ENCODE measurements at regions not wholly inside any gene's neighbourhood (a gene's known extent, or its start where the extent isn't known, plus 50 kb on each side); places are given as distances from the start of the nearest gene placed in this dataset.

DNA sequence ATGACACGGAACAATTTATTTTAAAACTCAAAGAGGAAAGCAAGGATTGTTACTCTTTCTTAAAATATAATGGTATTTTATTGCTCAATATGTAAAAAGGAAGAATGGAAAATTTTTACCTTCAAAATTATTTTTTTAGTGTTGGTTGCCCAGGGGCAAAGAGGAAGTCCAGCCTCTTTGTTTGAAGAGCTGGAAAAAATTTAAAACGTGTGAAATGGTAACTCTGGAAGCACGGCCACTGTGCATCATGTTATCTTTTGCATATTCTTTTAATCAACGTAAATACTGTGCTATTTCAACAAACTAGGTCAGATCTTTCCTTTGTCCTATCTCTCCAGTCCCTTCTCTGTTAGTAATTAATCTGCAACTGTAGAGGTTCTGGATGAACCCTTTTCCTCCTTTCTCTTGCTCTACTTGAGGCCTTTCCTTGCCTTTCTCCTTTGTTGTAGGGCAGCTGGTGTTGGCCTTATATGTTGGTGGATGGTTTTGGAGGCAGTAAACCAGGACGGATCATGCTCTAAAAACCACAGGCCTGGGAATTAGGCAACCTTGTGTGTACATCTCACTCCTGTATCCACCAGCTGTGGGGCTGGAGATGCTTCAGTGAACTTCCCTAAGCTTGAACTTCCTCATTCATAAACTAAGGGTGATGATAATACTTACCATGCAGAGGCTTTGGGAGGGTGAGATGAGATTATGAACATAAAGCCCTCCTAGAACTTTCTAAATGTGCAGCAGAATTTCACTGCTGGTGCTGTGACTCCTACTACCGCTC is 143.3 kb downstream of the PRL start:
- Histone ChIP-seq H4K20me1 (ENCODE audit: insufficient read depth, low read length) (no peaks in the 10 kb centered on the region), H2AK9ac (replicated peaks; ENCODE audit: low read depth, low read length, poor library complexity) (no peak overlapping the region), H3K56ac (ENCODE audit: extremely low read depth, insufficient read depth, low read length) (no peak overlapping the region), H3K4ac (ENCODE audit: low read depth, low read length) (peak overlapping the region; percentile 44; the same call in 1 of the 2 replicates), H3K14ac (replicated peaks; ENCODE audit: low read depth, low read length) (no peak overlapping the region; the same call in 1 of the 2 replicates), H4K8ac (ENCODE audit: low read depth in 2 of 2, low read length in 2 of 2) (peak overlapping the region; percentile 33 to 38; a peak in 1 of 4 replicates), H3K4me2 (ENCODE audit: low read depth, low read length) (no peak overlapping the region), H2BK20ac (ENCODE audit: low read depth, low read length) (no peak overlapping the region; the same call in 1 of the 2 replicates), H3K23ac (ENCODE audit: low read depth, low read length) (peak overlapping the region; percentile 11; the same call in 1 of the 2 replicates), H2AK5ac (ENCODE audit: low read depth, low read length) (peak overlapping the region; percentile 44; the same call in 1 of the 2 replicates), H3K18ac (ENCODE audit: low read depth, low read length) (peak overlapping the region; percentile 5), H3K9me1 (ENCODE audit: insufficient read depth, low read length) (peaks cover 2% of the 10 kb centered on the region; the same call in 1 of the 2 replicates), H2BK5ac (ENCODE audit: low read depth, low read length, poor library complexity, severe bottlenecking) (peak overlapping the region; percentile 11), H4K91ac (ENCODE audit: insufficient read depth, low read depth, low read length) (peak overlapping the region; percentile 44), H3K9me3 (ENCODE audit: control insufficient read depth, insufficient read depth, low read length) (no peaks in the 10 kb centered on the region), H3K27ac (ENCODE audit: insufficient read depth, low read length) (no peak overlapping the region), H3K4me1 (ENCODE audit: control insufficient read depth, insufficient read depth, low read length) (peaks cover 9% of the 10 kb centered on the region), H3K36me3 (ENCODE audit: control insufficient read depth, insufficient read depth, low read length) (no peaks in the 10 kb centered on the region), H3K4me3 (ENCODE audit: insufficient read depth, low read depth, low read length) (no peak overlapping the region), H3K79me1 (ENCODE audit: low read depth in 1 of 2, low read length in 2 of 2) (peaks cover 0 to 3% of the 10 kb centered on the region in 2 experiments; a peak in 1 of 4 replicates), H2BK120ac (ENCODE audit: low read depth, low read length) (peak overlapping the region; percentile 45; the same call in 1 of the 2 replicates), H2AFZ (replicated peaks; ENCODE audit: low read length, poor library complexity) (no peak overlapping the region), H3K27me3 (ENCODE audit: control insufficient read depth, insufficient read depth, low read length) (no peaks in the 10 kb centered on the region), H4K5ac (ENCODE audit: low read depth, low read length) (peak overlapping the region; percentile 85), H3K9ac (ENCODE audit: low read depth, low read length) (no peak overlapping the region), H2BK15ac (ENCODE audit: low read depth, low read length) (peak overlapping the region; percentile 44; the same call in 2 of the 3 replicates)
- intact Hi-C loops (cut with micrococcal nuclease) (loop anchor here (10.0 kb wide), 1 partner anchor 1501 kb away; no protein-coding TSS in a partner anchor), in situ Hi-C loops (cut with MboI; ENCODE audit: low sequenced_read_pairs) (no loop called here), dilution Hi-C loops (cut with HindIII; ENCODE audit: low sequenced_read_pairs, unreplicated experiment) (no loop called here)
- ChIA-PET POLR2A (ENCODE audit: unreplicated experiment) (no interaction called here), CTCF (no interaction called here)
- BruUV-seq (replicated peaks), result no TSS peak
- TF ChIP-seq MAFK (IDR thresholded peaks at IDR 0.05; ENCODE audit: low read depth, low read length), result no peak
- TF ChIP-seq, protein P1, sequence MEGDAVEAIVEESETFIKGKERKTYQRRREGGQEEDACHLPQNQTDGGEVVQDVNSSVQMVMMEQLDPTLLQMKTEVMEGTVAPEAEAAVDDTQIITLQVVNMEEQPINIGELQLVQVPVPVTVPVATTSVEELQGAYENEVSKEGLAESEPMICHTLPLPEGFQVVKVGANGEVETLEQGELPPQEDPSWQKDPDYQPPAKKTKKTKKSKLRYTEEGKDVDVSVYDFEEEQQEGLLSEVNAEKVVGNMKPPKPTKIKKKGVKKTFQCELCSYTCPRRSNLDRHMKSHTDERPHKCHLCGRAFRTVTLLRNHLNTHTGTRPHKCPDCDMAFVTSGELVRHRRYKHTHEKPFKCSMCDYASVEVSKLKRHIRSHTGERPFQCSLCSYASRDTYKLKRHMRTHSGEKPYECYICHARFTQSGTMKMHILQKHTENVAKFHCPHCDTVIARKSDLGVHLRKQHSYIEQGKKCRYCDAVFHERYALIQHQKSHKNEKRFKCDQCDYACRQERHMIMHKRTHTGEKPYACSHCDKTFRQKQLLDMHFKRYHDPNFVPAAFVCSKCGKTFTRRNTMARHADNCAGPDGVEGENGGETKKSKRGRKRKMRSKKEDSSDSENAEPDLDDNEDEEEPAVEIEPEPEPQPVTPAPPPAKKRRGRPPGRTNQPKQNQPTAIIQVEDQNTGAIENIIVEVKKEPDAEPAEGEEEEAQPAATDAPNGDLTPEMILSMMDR (conservative IDR thresholded peaks at IDR 0.05; ENCODE audit: low read depth, low read length), result no peak
- TF ChIP-seq BHLHE40 (IDR thresholded peaks at IDR 0.05; ENCODE audit: low read depth, low read length), result no peak
- TF ChIP-seq MAZ (IDR thresholded peaks at IDR 0.05; ENCODE audit: borderline replicate concordance, low read depth, low read length), result no peak
- TF ChIP-seq, protein P2, sequence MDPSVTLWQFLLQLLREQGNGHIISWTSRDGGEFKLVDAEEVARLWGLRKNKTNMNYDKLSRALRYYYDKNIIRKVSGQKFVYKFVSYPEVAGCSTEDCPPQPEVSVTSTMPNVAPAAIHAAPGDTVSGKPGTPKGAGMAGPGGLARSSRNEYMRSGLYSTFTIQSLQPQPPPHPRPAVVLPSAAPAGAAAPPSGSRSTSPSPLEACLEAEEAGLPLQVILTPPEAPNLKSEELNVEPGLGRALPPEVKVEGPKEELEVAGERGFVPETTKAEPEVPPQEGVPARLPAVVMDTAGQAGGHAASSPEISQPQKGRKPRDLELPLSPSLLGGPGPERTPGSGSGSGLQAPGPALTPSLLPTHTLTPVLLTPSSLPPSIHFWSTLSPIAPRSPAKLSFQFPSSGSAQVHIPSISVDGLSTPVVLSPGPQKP (IDR thresholded peaks at IDR 0.05; ENCODE audit: borderline replicate concordance, low read depth, low read length), result no peak
- no CpG with 5 or more reads among the region's 6 CpGs for WGBS, 2 experiments (ENCODE audit: extremely low coverage in 2 of 2, insufficient read length in 1 of 2)
- DNase-seq (peak; percentile 27), ATAC-seq (ENCODE audit: low read depth) (no peak)
